OCI-LY7 (cell line): ENCODE measurements at regions not wholly inside any gene's neighbourhood (a gene's known extent, or its start where the extent isn't known, plus 50 kb on each side); places are given as distances from the start of the nearest gene placed in this dataset.

Experiments
- BruUV-seq: library from RNA; stranded (reverse); fragments of 400-500 nt; replicated peaks from 2 replicates; lab custom pipeline; 2021; lab: Mats Ljungman, UMichigan
- CTCF ChIA-PET: fragments of 300-600 bp; sonication (Branson Sonifier 250); formaldehyde crosslinking; loops from one replicate; lab custom pipeline; 2022; ENCODE audit warnings: antibody characterized with exemption; ENCODE audit not compliant: unreplicated experiment; lab: Charles Lee
- POLR2A ChIA-PET: fragments of 300-600 bp; sonication (Branson Sonifier 250); formaldehyde crosslinking; loops from one replicate; lab custom pipeline; 2022; ENCODE audit warnings: antibody characterized with exemption; lab: Charles Lee
- DNase-seq: peaks from one replicate; pipeline ENCODE4 v3.0.0-alpha.2; 2015; ENCODE audit warnings: low spot score
- H2AFZ ChIP-seq: fragments of 200-600 bp; sonication (generic), shearing (Covaris generic); 2 replicates; pipeline ENCODE4 v1.6.1; 2014; ENCODE audit warnings: mild to moderate bottlenecking, antibody characterized with exemption, low read length, moderate library complexity
- H3K27ac ChIP-seq: fragments of 200-600 bp; sonication (generic); 2 replicates; pipeline ENCODE4 v1.5.1; 2014; ENCODE audit warnings: mixed run types, low read depth, mild to moderate bottlenecking, moderate library complexity, low read length, inconsistent platforms; ENCODE audit not compliant: poor library complexity, severe bottlenecking
- H3K36me3 ChIP-seq: fragments of 200-600 bp; sonication (generic); 2 replicates; pipeline ENCODE4 v1.6.1; 2014; ENCODE audit warnings: mild to moderate bottlenecking, antibody characterized with exemption, low read length, moderate library complexity, mixed read lengths; ENCODE audit not compliant: insufficient read depth
- H3K4me1 ChIP-seq: fragments of 200-600 bp; sonication (generic); 2 replicates; pipeline ENCODE4 v1.5.1; 2014; ENCODE audit warnings: mild to moderate bottlenecking, low read length; ENCODE audit not compliant: insufficient read depth, poor library complexity, severe bottlenecking
- H3K4me2 ChIP-seq: fragments of 200-600 bp; sonication (generic); 2 replicates; pipeline ENCODE4 v1.6.1; 2014; ENCODE audit warnings: mild to moderate bottlenecking, low read length
- H3K4me3 ChIP-seq: fragments of 200-600 bp; sonication (generic); 2 replicates; pipeline ENCODE4 v1.5.1; 2014; ENCODE audit warnings: mild to moderate bottlenecking, low read depth, low read length; ENCODE audit not compliant: poor library complexity, severe bottlenecking
- H3K79me2 ChIP-seq: fragments of 200-600 bp; sonication (generic); 2 replicates; pipeline ENCODE4 v1.6.1; 2016; ENCODE audit warnings: low read depth, mild to moderate bottlenecking, low read length, moderate library complexity, mixed read lengths; ENCODE audit not compliant: insufficient read depth
- H3K9me2 ChIP-seq: fragments of 200-600 bp; sonication (generic); 2 replicates; pipeline ENCODE4 v1.6.1; 2016; ENCODE audit warnings: mild to moderate bottlenecking, low read length, mixed read lengths; ENCODE audit not compliant: insufficient read depth
- H3K9me3 ChIP-seq: fragments of 200-600 bp; sonication (generic); 2 replicates; pipeline ENCODE4 v1.6.1; 2014; ENCODE audit warnings: mild to moderate bottlenecking, mixed run types, low read length, mixed read lengths
- H4K20me1 ChIP-seq: fragments of 200-600 bp; sonication (generic); 2 replicates; pipeline ENCODE4 v1.6.1; 2014; ENCODE audit warnings: mild to moderate bottlenecking, antibody characterized with exemption, low read length, moderate library complexity, mixed read lengths; ENCODE audit not compliant: insufficient read depth
- CTCF ChIP-seq: fragments of 200-600 bp; sonication (generic); conservative IDR thresholded peaks from 2 replicates; pipeline ENCODE4 v1.5.1; 2014; ENCODE audit warnings: mild to moderate bottlenecking, antibody characterized with exemption, low read length, moderate library complexity, mixed read lengths
- EZH2phosphoT487 ChIP-seq: fragments of 200-600 bp; sonication (generic); IDR thresholded peaks from 2 replicates; pipeline ENCODE4 v1.6.1; 2018; ENCODE audit warnings: low read depth, borderline replicate concordance, mild to moderate bottlenecking, mixed run types, antibody characterized with exemption, low read length, moderate library complexity, mixed read lengths
- intact Hi-C: fragments of 100-400 bp; cut with micrococcal nuclease; formaldehyde crosslinking; loops from one replicate; pipeline ENCODE4 v1.10.0; 2022; ENCODE audit not compliant: unreplicated experiment

GRCh38 chr1:36673202-36673601 lies 190.5 kb upstream of the CSF3R start:
- no peak for DNase-seq
- no peaks in the 10 kb centered on the region for H3K9me3 ChIP-seq
- H3K4me1 ChIP-seq: no peaks in the 10 kb centered on the region
- no peak overlapping the region for H3K4me2 ChIP-seq
- no peaks in the 10 kb centered on the region for H4K20me1 ChIP-seq
- H3K9me2 ChIP-seq: no peaks in the 10 kb centered on the region
- H3K27ac ChIP-seq: no peak overlapping the region
- no peak for TF ChIP-seq EZH2phosphoT487
- no peak for TF ChIP-seq CTCF
- CTCF ChIA-PET: no interaction called here
- no peaks in the 10 kb centered on the region for H3K79me2 ChIP-seq
- H3K4me3 ChIP-seq: no peak overlapping the region
- H3K36me3 ChIP-seq: no peaks in the 10 kb centered on the region
- BruUV-seq: no TSS peak
- H2AFZ ChIP-seq: no peak overlapping the region
- POLR2A ChIA-PET: no interaction called here
- intact Hi-C loops: no loop called here

GRCh38 chr1:36669262-36669661 lies 186.5 kb upstream of the CSF3R start:
- intact Hi-C loops: no loop called here
- no peaks in the 10 kb centered on the region for H3K79me2 ChIP-seq
- CTCF ChIA-PET: interaction anchor here (0.5 kb wide), 1 partner anchor 255 kb away, joined by 3 read pairs; no protein-coding TSS in a partner anchor
- H3K4me2 ChIP-seq: no peak overlapping the region
- H3K27ac ChIP-seq: no peak overlapping the region
- no TSS peak for BruUV-seq
- H4K20me1 ChIP-seq: no peaks in the 10 kb centered on the region
- H2AFZ ChIP-seq: no peak overlapping the region
- peaks cover 4% of the 10 kb centered on the region for H3K4me1 ChIP-seq
- H3K9me2 ChIP-seq: no peaks in the 10 kb centered on the region
- no peaks in the 10 kb centered on the region for H3K9me3 ChIP-seq
- DNase-seq: no peak
- no peak overlapping the region for H3K4me3 ChIP-seq
- POLR2A ChIA-PET: no interaction called here
- no peak for TF ChIP-seq CTCF
- no peak for TF ChIP-seq EZH2phosphoT487
- no peaks in the 10 kb centered on the region for H3K36me3 ChIP-seq

- Histone ChIP-seq H3K9me2 (no peaks in the 10 kb centered on the region), H3K27ac (no peak overlapping the region), H3K79me2 (no peaks in the 10 kb centered on the region), H3K4me3 (no peak overlapping the region), H3K36me3 (no peaks in the 10 kb centered on the region), H3K4me1 (peaks cover 4% of the 10 kb centered on the region), H2AFZ (no peak overlapping the region), H4K20me1 (no peaks in the 10 kb centered on the region), H3K4me2 (no peak overlapping the region), H3K9me3 (no peaks in the 10 kb centered on the region)
- ChIA-PET CTCF (no interaction called here), POLR2A (interaction anchor here (1.2 to 1.7 kb wide), 2 partner anchors 8 to 37 kb away, joined by 3 to 5 read pairs; no protein-coding TSS in a partner anchor)
- no TSS peak for BruUV-seq
- intact Hi-C loops: no loop called here
- no peak for DNase-seq
- TF ChIP-seq EZH2phosphoT487 (no peak), CTCF (no peak)
These were observed 185.1 kb upstream of the CSF3R start for GRCh38 chr1:36667836-36668235.
